K562 (cell line): ENCODE measurements at regions not wholly inside any gene's neighbourhood (a gene's known extent, or its start where the extent isn't known, plus 50 kb on each side); places are given as distances from the start of the nearest gene placed in this dataset.

ENCODE experiments used
- EZH2 ChIP-seq: IDR thresholded peaks from 2 replicates; pipeline ENCODE4 v1.6.1; 2012; ENCODE audit warnings: low read depth, mild to moderate bottlenecking, inconsistent platforms, low read length, borderline replicate concordance
- MAX ChIP-seq: sonication (generic); formaldehyde crosslinking; IDR thresholded peaks from 2 replicates; pipeline ENCODE4 v1.9.0; 2022; ENCODE audit warnings: mild to moderate bottlenecking, missing genetic modification reagents
- POLR2AphosphoS5 ChIP-seq: IDR thresholded peaks from 2 replicates; pipeline ENCODE4 v1.6.1; 2011; ENCODE audit warnings: mild to moderate bottlenecking, low read depth, low read length, moderate library complexity; ENCODE audit not compliant: control insufficient read depth, insufficient read depth
- RAD21 ChIP-seq, 2 experiments: fragments of 250-450 bp in 1 of 2; fragments of 450-650 bp in 1 of 2; sonication (Bioruptor Pico) in 1 of 2; formaldehyde crosslinking in 1 of 2; IDR thresholded peaks in 1 of 2; conservative IDR thresholded peaks in 1 of 2; 2 replicates each; pipeline versions ENCODE4 v1.4.0 to v1.8.0; 2020 to 2022; ENCODE audit warnings: mild to moderate bottlenecking in 2 of 2, moderate library complexity in 1 of 2
- RFX5 ChIP-seq: IDR thresholded peaks from 2 replicates; pipeline ENCODE4 v1.6.1; 2011; ENCODE audit warnings: low read depth, mild to moderate bottlenecking, improper control_type of control experiment, low read length
- ZBTB17 ChIP-seq: fragments of 450-650 bp; formaldehyde crosslinking; IDR thresholded peaks from 2 replicates; pipeline ENCODE4 v1.4.0; 2020; ENCODE audit warnings: mild to moderate bottlenecking
- ZNF274 ChIP-seq: IDR thresholded peaks from 2 replicates; pipeline ENCODE4 v1.6.1; 2011; ENCODE audit warnings: low read depth, mild to moderate bottlenecking, low read length, moderate library complexity, borderline replicate concordance

GRCh38 chr7:22598318-22598920 lies 98.4 kb upstream of the STEAP1B start:
- TF ChIP-seq ZBTB17 (CRISPR knock-in tag), result no peak
- TF ChIP-seq EZH2, result no peak
- TF ChIP-seq MAX (CRISPR knock-in tag), result no peak
- TF ChIP-seq RFX5, result no peak
- TF ChIP-seq POLR2AphosphoS5, result no peak
- no peak for TF ChIP-seq RAD21 (CRISPR knock-in tag; conservative IDR thresholded peaks at IDR 0.05 in 1 of 2, IDR thresholded peaks at IDR 0.05 in 1 of 2)
- TF ChIP-seq ZNF274, result no peak
